H1 (cell line): ENCODE measurements at regions not wholly inside any gene's neighbourhood (a gene's known extent, or its start where the extent isn't known, plus 50 kb on each side); places are given as distances from the start of the nearest gene placed in this dataset.

Experiments used
- CTCF ChIA-PET: fragments of 300-600 bp; sonication (Branson Sonifier 250); formaldehyde crosslinking; loops from one replicate; lab custom pipeline; 2021; ENCODE audit not compliant: partially characterized antibody; lab: Charles Lee
- POLR2A ChIA-PET: fragments of 300-600 bp; sonication (Branson Sonifier 250); formaldehyde crosslinking; loops from one replicate; lab custom pipeline; 2021; ENCODE audit warnings: inconsistent platforms; ENCODE audit not compliant: partially characterized antibody; lab: Charles Lee
- DNase-seq, 2 experiments: peaks; one replicate each; pipeline versions ENCODE4 v3.0.0 to v3.0.0-alpha.2; 2010 to 2022; ENCODE audit warnings: low spot score in 2 of 2, low read depth in 1 of 2, mixed read lengths in 1 of 2
- FAIRE-seq: peaks from 2 replicates; lab custom pipeline; 2011; peaks lifted over from hg19 to GRCh38; lab: Jason Lieb, UNC
- H2AFZ ChIP-seq: 2 replicates; pipeline ENCODE4 v1.8.1; 2012; ENCODE audit warnings: low read length, inconsistent platforms
- H2AK5ac ChIP-seq: 2 replicates; pipeline ENCODE4 v1.6.1; 2013; ENCODE audit warnings: low read depth, low read length
- H2BK120ac ChIP-seq: replicated peaks from 2 replicates; pipeline ENCODE3; 2013; ENCODE audit warnings: low read depth, low read length, inconsistent platforms
- H2BK12ac ChIP-seq: 2 replicates; pipeline ENCODE4 v1.6.1; 2013; ENCODE audit warnings: low read depth, low read length
- H2BK15ac ChIP-seq: 2 replicates; pipeline ENCODE4 v1.6.1; 2013; ENCODE audit warnings: low read length
- H2BK20ac ChIP-seq: 2 replicates; pipeline ENCODE4 v1.6.1; 2013; ENCODE audit warnings: low read length
- H2BK5ac ChIP-seq: 2 replicates; pipeline ENCODE4 v1.6.1; 2013; ENCODE audit warnings: low read depth, low read length
- H3K14ac ChIP-seq: 2 replicates; pipeline ENCODE4 v1.6.1; 2013; ENCODE audit warnings: inconsistent platforms; ENCODE audit not compliant: insufficient read length
- H3K18ac ChIP-seq: 2 replicates; pipeline ENCODE4 v1.6.1; 2013; ENCODE audit warnings: low read length; ENCODE audit errors: extremely low read depth
- H3K23ac ChIP-seq: 2 replicates; pipeline ENCODE4 v1.6.1; 2013; ENCODE audit warnings: inconsistent platforms; ENCODE audit not compliant: insufficient read length
- H3K23me2 ChIP-seq: 2 replicates; pipeline ENCODE4 v1.6.1; 2013; ENCODE audit warnings: low read depth, low read length
- H3K27ac ChIP-seq: 2 replicates; pipeline ENCODE4 v1.6.1; 2011; ENCODE audit warnings: low read depth, low read length, inconsistent platforms
- H3K27me3 ChIP-seq, 4 experiments: replicated peaks in 1 of 4; 1 replicate in 1 of 4; 2 replicates in 3 of 4; pipeline versions ENCODE4 v1.6.1 to v1.8.1; 2011 to 2013; ENCODE audit warnings: low read length in 3 of 4, mild to moderate bottlenecking in 3 of 4, inconsistent platforms in 2 of 4, mixed read lengths in 2 of 4, moderate library complexity in 1 of 4; ENCODE audit not compliant: control insufficient read depth in 3 of 4, insufficient read depth in 3 of 4; ENCODE audit errors: extremely low read depth in 1 of 4
- H3K36me3 ChIP-seq, 4 experiments: 2 replicates each; pipeline versions ENCODE4 v1.6.1 to v1.8.1; 2011 to 2013; ENCODE audit warnings: mild to moderate bottlenecking in 4 of 4, low read length in 3 of 4, moderate library complexity in 2 of 4, control low read depth in 1 of 4, inconsistent platforms in 1 of 4; ENCODE audit not compliant: insufficient read depth in 4 of 4, control insufficient read depth in 2 of 4
- H3K4ac ChIP-seq: replicated peaks from 2 replicates; pipeline ENCODE3; 2013; ENCODE audit warnings: low read length, low read depth, mixed read lengths, inconsistent platforms; ENCODE audit not compliant: insufficient read length
- H3K4me1 ChIP-seq, 4 experiments: replicated peaks in 1 of 4; 1 replicate in 1 of 4; 2 replicates in 3 of 4; pipeline versions ENCODE4 v1.6.1 to v1.8.1; 2011 to 2013; ENCODE audit warnings: low read length in 3 of 4, inconsistent platforms in 2 of 4, mixed read lengths in 1 of 4; ENCODE audit not compliant: insufficient read depth in 4 of 4, control insufficient read depth in 3 of 4
- H3K4me2 ChIP-seq, 2 experiments: 2 replicates each; pipeline versions ENCODE4 v1.6.1 to v1.8.1; 2011 to 2013; ENCODE audit warnings: low read depth in 2 of 2, low read length in 2 of 2, control low read depth in 1 of 2, inconsistent platforms in 1 of 2, mild to moderate bottlenecking in 1 of 2; ENCODE audit not compliant: insufficient read depth in 1 of 2
- H3K4me3 ChIP-seq, 4 experiments: fragments of 200-600, 300-600 bp in 1 of 4; sonication (generic), shearing (Covaris generic), sonication (Bioruptor Twin) in 1 of 4; 2 replicates each; pipeline versions ENCODE4 v1.5.1 to v1.8.1; 2011 to 2016; ENCODE audit warnings: low read length in 4 of 4, low read depth in 3 of 4, control low read depth in 2 of 4, inconsistent platforms in 2 of 4, mild to moderate bottlenecking in 2 of 4, mixed read lengths in 1 of 4, moderate library complexity in 1 of 4; ENCODE audit not compliant: insufficient read depth in 2 of 4; ENCODE audit errors: extremely low read depth in 1 of 4
- H3K56ac ChIP-seq: replicated peaks from 2 replicates; pipeline ENCODE3; 2013; ENCODE audit warnings: low read depth, mild to moderate bottlenecking, mixed read lengths, low read length, inconsistent platforms; ENCODE audit not compliant: insufficient read length
- H3K79me1 ChIP-seq: 2 replicates; pipeline ENCODE4 v1.6.1; 2013; ENCODE audit warnings: low read depth, low read length, control low read depth
- H3K79me2 ChIP-seq, 2 experiments: 2 replicates each; pipeline versions ENCODE4 v1.6.1 to v1.8.1; 2012 to 2013; ENCODE audit warnings: low read length in 2 of 2, mild to moderate bottlenecking in 2 of 2, inconsistent platforms in 1 of 2; ENCODE audit not compliant: insufficient read depth in 2 of 2, control insufficient read depth in 1 of 2
- H3K9ac ChIP-seq, 4 experiments: replicated peaks in 1 of 4; 1 replicate in 1 of 4; 2 replicates in 3 of 4; pipeline versions ENCODE4 v1.6.1 to v1.8.1; 2011 to 2013; ENCODE audit warnings: low read depth in 3 of 4, low read length in 3 of 4, control low read depth in 2 of 4, mild to moderate bottlenecking in 2 of 4, moderate library complexity in 2 of 4, inconsistent platforms in 1 of 4; ENCODE audit errors: extremely low read depth in 1 of 4
- H3K9me3 ChIP-seq, 2 experiments: 2 replicates each; pipeline versions ENCODE4 v1.6.1 to v1.8.1; 2012 to 2013; ENCODE audit warnings: mild to moderate bottlenecking in 2 of 2, moderate library complexity in 2 of 2, control low read depth in 1 of 2, inconsistent platforms in 1 of 2, low read depth in 1 of 2, low read length in 1 of 2, mixed read lengths in 1 of 2; ENCODE audit not compliant: insufficient read depth in 2 of 2
- H4K20me1 ChIP-seq, 2 experiments: replicated peaks in 1 of 2; 2 replicates each; pipeline versions ENCODE3 to v1.8.1; 2011 to 2013; ENCODE audit warnings: inconsistent platforms in 2 of 2, low read length in 2 of 2, mild to moderate bottlenecking in 1 of 2; ENCODE audit not compliant: insufficient read depth in 2 of 2, control insufficient read depth in 1 of 2
- H4K5ac ChIP-seq: 2 replicates; pipeline ENCODE4 v1.6.1; 2013; ENCODE audit warnings: low read length, low read depth, mixed read lengths, inconsistent platforms; ENCODE audit not compliant: insufficient read length
- H4K8ac ChIP-seq: 2 replicates; pipeline ENCODE4 v1.8.0; 2013; ENCODE audit warnings: mild to moderate bottlenecking, moderate library complexity, low read length, inconsistent platforms; ENCODE audit not compliant: insufficient read depth; ENCODE audit errors: extremely low read depth
- H4K91ac ChIP-seq: replicated peaks from 2 replicates; pipeline ENCODE3; 2013; ENCODE audit warnings: low read length, mixed read lengths, inconsistent platforms; ENCODE audit not compliant: insufficient read length
- BACH1 ChIP-seq: IDR thresholded peaks from 2 replicates; pipeline ENCODE4 v1.6.1; 2012; ENCODE audit warnings: low read length, improper control_type of control experiment
- CEBPB ChIP-seq: IDR thresholded peaks from 2 replicates; pipeline ENCODE4 v1.6.1; 2012; ENCODE audit warnings: low read depth, low read length
- CTCF ChIP-seq, 3 experiments: IDR thresholded peaks; 1 replicate in 2 of 3; 2 replicates in 1 of 3; pipeline versions ENCODE4 v1.5.1 to v1.6.1; 2011; ENCODE audit warnings: low read length in 3 of 3, mild to moderate bottlenecking in 3 of 3, inconsistent platforms in 2 of 3, low read depth in 1 of 3, moderate library complexity in 1 of 3; ENCODE audit not compliant: insufficient read depth in 1 of 3; ENCODE audit errors: control extremely low read depth in 1 of 3
- EGR1 ChIP-seq: IDR thresholded peaks from 2 replicates; pipeline ENCODE4 v1.6.1; 2011; ENCODE audit warnings: low read depth, low read length, borderline replicate concordance
- EP300 ChIP-seq, 2 experiments: IDR thresholded peaks; 1 replicate in 1 of 2; 2 replicates in 1 of 2; pipeline ENCODE4 v1.6.1; 2011 to 2012; ENCODE audit warnings: low read depth in 2 of 2, low read length in 2 of 2, mild to moderate bottlenecking in 2 of 2, borderline replicate concordance in 1 of 2, inconsistent platforms in 1 of 2, moderate library complexity in 1 of 2
- JUN ChIP-seq: IDR thresholded peaks from 2 replicates; pipeline ENCODE4 v1.6.1; 2011; ENCODE audit warnings: low read depth, mild to moderate bottlenecking, improper control_type of control experiment, low read length
- KDM5A ChIP-seq: fragments of 200-600 bp; IDR thresholded peaks from 2 replicates; pipeline ENCODE4 v1.7.1; 2012; ENCODE audit warnings: mild to moderate bottlenecking, low read length, inconsistent platforms, mixed read lengths
- POU5F1 ChIP-seq: IDR thresholded peaks from 2 replicates; pipeline ENCODE4 v1.6.1; 2011; ENCODE audit warnings: low read depth, mild to moderate bottlenecking, low read length, moderate library complexity
- RNF2 ChIP-seq: fragments of 200-900, 300-1000 bp; sonication (generic); IDR thresholded peaks from 2 replicates; pipeline ENCODE4 v1.7.1; 2016; ENCODE audit warnings: borderline replicate concordance, low read depth, mild to moderate bottlenecking, antibody characterized with exemption, low read length; ENCODE audit not compliant: poor library complexity, severe bottlenecking; ENCODE audit errors: missing control alignments
- SAP30 ChIP-seq: fragments of 300-600 bp; sonication (generic); IDR thresholded peaks from 2 replicates; pipeline ENCODE4 v1.7.1; 2012; ENCODE audit warnings: low read length, moderate library complexity, mild to moderate bottlenecking, inconsistent platforms; ENCODE audit not compliant: insufficient read depth, insufficient replicate concordance
- SIRT6 ChIP-seq: IDR thresholded peaks from one replicate; pipeline ENCODE4 v1.7.1; 2012; ENCODE audit warnings: low read length, inconsistent platforms
- SIX5 ChIP-seq: IDR thresholded peaks from 2 replicates; pipeline ENCODE4 v1.6.1; 2011; ENCODE audit warnings: mild to moderate bottlenecking, low read depth, low read length
- SP2 ChIP-seq: IDR thresholded peaks from 2 replicates; pipeline ENCODE4 v1.6.1; 2012; ENCODE audit warnings: mild to moderate bottlenecking, low read length, inconsistent platforms
- whole genome bisulfite sequencing, 2 experiments: shearing (Covaris generic) in 1 of 2; methylation state at CpG; one replicate each; pipeline versions ENCODE4 v1.1.6 to v1.1.7; 2013 to 2015; ENCODE audit warnings: low lambda C conversion rate in 2 of 2, mixed read lengths in 2 of 2, inconsistent platforms in 1 of 2, low coverage in 1 of 2, missing lambda C conversion rate in 1 of 2; ENCODE audit not compliant: insufficient replicate concordance in 2 of 2, insufficient coverage in 1 of 2, insufficient read length in 1 of 2; ENCODE audit errors: extremely low coverage in 1 of 2, missing lambda C conversion rate in 1 of 2; 5-methylcytosine and 5-hydroxymethylcytosine counted together

GRCh38 chr13:88932950-88933349 is 1261.8 kb downstream of the SLITRK5 start:
- Histone ChIP-seq H4K5ac (no peak overlapping the region), H3K4me3 (no peak overlapping the region), H2BK15ac (no peak overlapping the region), H3K36me3 (no peaks in the 10 kb centered on the region), H3K27me3 (no peaks in the 10 kb centered on the region), H2BK12ac (no peak overlapping the region), H3K4me2 (no peak overlapping the region), H3K18ac (no peak overlapping the region), H4K91ac (no peak overlapping the region), H2AK5ac (no peak overlapping the region), H3K23me2 (no peaks in the 10 kb centered on the region), H4K8ac (no peak overlapping the region), H2BK120ac (no peak overlapping the region), H3K14ac (no peak overlapping the region), H3K79me2 (no peaks in the 10 kb centered on the region), H3K9me3 (no peaks in the 10 kb centered on the region), H3K79me1 (no peaks in the 10 kb centered on the region), H2AFZ (no peak overlapping the region), H2BK20ac (no peak overlapping the region), H3K56ac (no peak overlapping the region), H3K23ac (no peak overlapping the region), H3K9ac (no peak overlapping the region), H4K20me1 (no peaks in the 10 kb centered on the region), H2BK5ac (no peak overlapping the region), H3K27ac (no peak overlapping the region), H3K4ac (no peak overlapping the region), H3K4me1 (no peaks in the 10 kb centered on the region)
- DNase-seq (no peak), FAIRE-seq (no peak)
- CTCF ChIA-PET: no interaction called here
- POLR2A ChIA-PET: no interaction called here
- 91% methylated on average over 1 of the region's 1 CpG; no CpG with 5 or more reads in 1 of the 2 experiments for WGBS, 2 experiments
- TF ChIP-seq KDM5A (no peak), SAP30 (no peak), EGR1 (no peak), CTCF (IDR thresholded peaks at IDR 0.05; ENCODE audit: control extremely low read depth in 1 of 3, insufficient read depth in 1 of 3, low read depth in 1 of 3, low read length in 3 of 3) (no peak), JUN (no peak), CEBPB (no peak), SIRT6 (no peak), SP2 (no peak), BACH1 (no peak), RNF2 (no peak), SIX5 (no peak), POU5F1 (no peak), EP300 (IDR thresholded peaks at IDR 0.05; ENCODE audit: borderline replicate concordance in 1 of 2, low read depth in 2 of 2, low read length in 2 of 2) (no peak)
